Muscle of leg (tissue), 3 donors: ENCODE measurements at regions not wholly inside any gene's neighbourhood (a gene's known extent, or its start where the extent isn't known, plus 50 kb on each side); places are given as distances from the start of the nearest gene placed in this dataset.

Experiments
- DNase-seq: peaks from one replicate; pipeline ENCODE4 v3.0.0; 2013
- H3K27ac ChIP-seq: one replicate; pipeline ENCODE4 v1.5.1; 2013; ENCODE audit warnings: mild to moderate bottlenecking, low read length, control low read depth
- H3K27me3 ChIP-seq: one replicate; pipeline ENCODE4 v1.6.1; 2013; ENCODE audit warnings: low read length; ENCODE audit not compliant: control insufficient read depth, insufficient read depth
- H3K36me3 ChIP-seq: one replicate; pipeline ENCODE4 v1.6.1; 2013; ENCODE audit warnings: low read length; ENCODE audit not compliant: control insufficient read depth, insufficient read depth
- H3K4me1 ChIP-seq: one replicate; pipeline ENCODE4 v1.6.1; 2013; ENCODE audit warnings: low read length; ENCODE audit not compliant: control insufficient read depth, insufficient read depth
- H3K4me3 ChIP-seq: one replicate; pipeline ENCODE4 v1.5.1; 2013; ENCODE audit warnings: low read length, control low read depth
- H3K9me3 ChIP-seq: replicated peaks from 2 replicates; pipeline ENCODE4 v1.6.1; 2013; ENCODE audit warnings: low read depth, low read length; ENCODE audit not compliant: control insufficient read depth
- WGBS: methylation state at CpG from one replicate; pipeline ENCODE4 v1.1.5; 2013; ENCODE audit warnings: missing lambda C conversion rate; ENCODE audit not compliant: insufficient coverage; 5-methylcytosine and 5-hydroxymethylcytosine counted together

DNA sequence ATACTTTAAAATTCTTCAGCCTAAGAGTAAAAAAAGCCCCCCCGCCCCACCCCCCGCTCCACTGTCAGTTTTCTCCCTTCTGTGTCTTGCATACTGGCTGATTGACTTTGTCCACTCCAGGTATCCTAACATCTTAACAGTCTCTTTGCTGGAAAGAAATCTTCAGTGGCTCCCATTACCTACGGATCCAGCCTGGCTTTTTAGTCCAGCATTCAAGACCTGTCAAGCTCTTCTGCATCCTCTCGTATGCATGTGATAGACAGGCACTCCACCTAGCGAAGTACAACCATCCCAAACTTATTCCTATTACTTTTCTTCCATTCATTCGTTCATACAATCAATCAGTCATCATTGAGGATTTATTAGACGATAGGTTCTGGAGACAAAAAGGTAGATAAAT, 288.1 kb downstream of the MYCN start:
- 71% methylated on average over 6 of the region's 7 CpGs for WGBS
- peaks cover 23% of the 10 kb centered on the region for H3K4me1 ChIP-seq
- H3K27ac ChIP-seq = no peak overlapping the region
- H3K27me3 ChIP-seq = peaks cover 4% of the 10 kb centered on the region
- H3K9me3 ChIP-seq = no peaks in the 10 kb centered on the region
- no peak for DNase-seq
- H3K36me3 ChIP-seq = no peaks in the 10 kb centered on the region
- no peak overlapping the region for H3K4me3 ChIP-seq

DNA sequence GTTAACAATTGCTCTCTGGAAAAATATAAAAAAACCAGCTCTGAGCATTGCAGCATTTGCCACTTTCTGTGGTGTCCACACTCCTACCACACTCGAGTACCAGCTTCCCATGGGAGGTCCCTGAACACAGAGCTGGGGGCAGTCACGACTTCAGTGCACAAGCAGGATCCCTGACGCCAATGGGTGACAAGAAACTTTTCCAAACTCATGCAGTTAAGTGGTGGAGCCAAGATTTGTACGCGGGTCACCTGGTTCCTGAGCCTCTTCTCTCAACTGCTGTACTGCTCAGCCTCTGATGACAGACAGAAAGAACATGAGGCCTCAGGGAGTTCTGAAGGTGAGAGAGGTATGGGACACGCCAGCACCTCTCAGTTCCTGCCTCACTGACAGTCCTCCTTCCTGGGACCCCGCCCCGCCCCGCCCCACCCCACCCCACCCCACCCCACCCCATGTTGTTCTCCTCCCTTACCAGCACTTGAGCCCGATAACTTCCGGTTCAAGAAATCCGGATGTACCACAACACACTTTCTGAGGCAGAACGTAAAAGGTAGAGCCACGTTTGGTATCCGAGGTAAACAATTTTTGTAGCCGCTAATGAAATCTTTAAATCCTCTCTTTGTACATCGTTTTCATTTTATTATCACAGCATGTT, 287.6 kb downstream of the MYCN start:
- H3K4me3 ChIP-seq = no peak overlapping the region

DNA sequence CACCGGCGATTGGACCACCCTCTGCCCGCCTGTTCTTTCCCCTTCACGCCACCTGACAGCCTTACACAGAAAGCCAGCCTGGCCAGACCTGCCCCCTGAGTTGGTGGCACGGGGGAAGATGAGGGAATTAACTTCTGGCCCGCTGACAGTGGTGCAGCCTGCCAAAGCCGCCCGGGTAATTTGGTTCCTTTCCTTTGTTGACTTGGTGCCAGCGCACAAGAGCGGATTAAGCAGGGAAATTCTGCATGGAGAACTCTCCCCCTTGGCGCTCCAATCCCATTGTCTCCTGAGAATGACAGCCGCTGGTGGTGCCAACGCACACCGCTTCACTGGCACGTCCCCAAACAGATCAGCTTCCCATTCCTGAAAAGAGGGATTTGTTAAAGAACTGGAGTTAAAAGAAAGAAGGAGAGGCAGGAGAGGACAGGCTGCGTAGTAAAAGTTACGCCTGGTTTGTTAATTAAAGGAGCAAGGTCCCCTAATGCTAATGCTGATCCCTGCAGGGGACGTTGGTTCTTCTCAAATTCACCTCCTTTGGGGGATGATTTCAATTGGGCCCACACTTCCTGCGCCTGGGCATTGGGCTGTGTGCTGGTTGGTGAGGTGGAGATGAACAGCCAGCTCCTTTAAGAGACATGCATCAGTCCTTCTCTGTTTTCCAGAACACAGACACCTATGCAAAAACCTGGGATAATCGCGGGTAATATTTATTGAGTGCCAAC, 286.8 kb downstream of the MYCN start:
- no peaks in the 10 kb centered on the region for H3K36me3 ChIP-seq
- H3K27ac ChIP-seq = no peak overlapping the region
- DNase-seq = peak; percentile 77
- H3K27me3 ChIP-seq = peaks cover 7% of the 10 kb centered on the region
- no peak overlapping the region for H3K4me3 ChIP-seq
- 34% methylated on average over 6 of the region's 21 CpGs for WGBS
- H3K4me1 ChIP-seq = peaks cover 24% of the 10 kb centered on the region
- no peaks in the 10 kb centered on the region for H3K9me3 ChIP-seq

More for the DNA sequence above, 287.6 kb downstream of the MYCN start:
- Histone ChIP-seq H3K4me1 (peaks cover 24% of the 10 kb centered on the region), H3K27ac (no peak overlapping the region), H3K9me3 (no peaks in the 10 kb centered on the region), H3K27me3 (peaks cover 4% of the 10 kb centered on the region), H3K36me3 (no peaks in the 10 kb centered on the region)
- DNase-seq = no peak
- WGBS = 72% methylated on average over 3 of the region's 17 CpGs

DNA sequence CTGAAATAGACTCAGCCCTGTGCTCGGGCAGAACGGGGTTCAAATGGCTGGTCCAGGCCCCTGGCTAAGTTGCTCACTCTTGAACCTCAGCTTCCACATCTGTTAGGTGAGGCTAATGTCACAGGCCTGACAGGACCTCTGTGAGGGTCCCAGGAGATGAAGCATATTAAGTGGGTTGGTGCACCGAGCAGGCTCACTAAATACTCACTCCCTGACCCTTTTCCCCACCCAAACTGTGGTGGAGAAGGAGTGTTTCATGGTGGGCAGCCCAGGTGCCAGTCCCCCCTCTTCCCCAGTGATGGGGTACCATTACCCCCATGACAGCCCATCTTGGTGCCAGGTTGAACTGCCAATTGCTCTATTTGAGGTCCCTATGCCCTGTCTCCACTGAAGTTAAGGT, 286.0 kb downstream of the MYCN start:
- H3K4me3 ChIP-seq = no peak overlapping the region
- WGBS = 100% methylated on average over 1 of the region's 3 CpGs

DNA sequence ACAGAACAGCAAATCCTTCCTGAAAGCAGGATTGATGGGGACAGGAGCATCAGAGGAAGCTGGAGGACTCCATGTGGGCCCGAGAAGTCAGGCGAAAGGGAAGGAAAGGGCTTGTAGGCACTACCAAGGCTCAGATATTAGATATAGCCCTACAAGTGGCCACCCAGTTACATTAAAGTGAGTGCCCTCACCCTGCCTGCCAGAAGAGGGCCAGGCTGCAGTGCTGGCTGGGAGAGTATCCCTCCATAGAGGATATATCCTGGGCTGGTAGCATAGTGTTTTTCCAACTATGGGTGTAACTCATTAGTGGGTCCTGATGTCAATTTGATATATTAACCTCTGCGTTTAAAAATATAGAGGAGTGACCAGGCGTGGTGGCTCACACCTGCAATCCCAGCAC, 285.2 kb downstream of the MYCN start:
- H3K9me3 ChIP-seq = no peaks in the 10 kb centered on the region
- no peak overlapping the region for H3K27ac ChIP-seq
- H3K27me3 ChIP-seq = peaks cover 10% of the 10 kb centered on the region
- 78% methylated on average over 4 of the region's 4 CpGs for WGBS
- H3K4me3 ChIP-seq = no peak overlapping the region
- no peaks in the 10 kb centered on the region for H3K36me3 ChIP-seq
- peaks cover 24% of the 10 kb centered on the region for H3K4me1 ChIP-seq
- DNase-seq = no peak

More for the DNA sequence above, 286.0 kb downstream of the MYCN start:
- DNase-seq = no peak
- Histone ChIP-seq H3K27me3 (peaks cover 8% of the 10 kb centered on the region), H3K4me1 (peaks cover 24% of the 10 kb centered on the region), H3K27ac (no peak overlapping the region), H3K36me3 (no peaks in the 10 kb centered on the region), H3K9me3 (no peaks in the 10 kb centered on the region)

DNA sequence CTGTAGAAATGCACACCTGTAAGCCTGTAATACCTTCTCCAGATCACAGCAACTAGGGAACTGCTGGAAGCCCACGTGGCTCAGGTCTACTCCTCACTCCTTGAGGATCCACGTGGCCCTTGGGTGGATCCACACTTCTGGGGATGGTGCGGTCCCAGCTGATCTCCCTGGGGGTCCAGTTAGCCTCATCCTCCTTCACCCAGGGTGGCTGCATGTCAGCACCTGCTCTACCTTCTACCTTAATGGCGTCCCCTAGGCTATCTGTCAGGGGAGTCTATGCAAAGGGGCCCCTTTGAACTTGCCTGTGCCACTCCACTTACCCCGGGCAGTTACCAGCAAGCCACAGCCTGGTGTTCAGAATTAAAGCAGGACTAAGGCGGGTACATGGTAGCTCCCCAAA, 284.7 kb downstream of the MYCN start:
- WGBS = 74% methylated on average over 5 of the region's 6 CpGs
- no peak overlapping the region for H3K4me3 ChIP-seq
- no peak for DNase-seq
- H3K36me3 ChIP-seq = no peaks in the 10 kb centered on the region
- no peaks in the 10 kb centered on the region for H3K9me3 ChIP-seq
- peaks cover 24% of the 10 kb centered on the region for H3K4me1 ChIP-seq
- peaks cover 10% of the 10 kb centered on the region for H3K27me3 ChIP-seq
- no peak overlapping the region for H3K27ac ChIP-seq

DNA sequence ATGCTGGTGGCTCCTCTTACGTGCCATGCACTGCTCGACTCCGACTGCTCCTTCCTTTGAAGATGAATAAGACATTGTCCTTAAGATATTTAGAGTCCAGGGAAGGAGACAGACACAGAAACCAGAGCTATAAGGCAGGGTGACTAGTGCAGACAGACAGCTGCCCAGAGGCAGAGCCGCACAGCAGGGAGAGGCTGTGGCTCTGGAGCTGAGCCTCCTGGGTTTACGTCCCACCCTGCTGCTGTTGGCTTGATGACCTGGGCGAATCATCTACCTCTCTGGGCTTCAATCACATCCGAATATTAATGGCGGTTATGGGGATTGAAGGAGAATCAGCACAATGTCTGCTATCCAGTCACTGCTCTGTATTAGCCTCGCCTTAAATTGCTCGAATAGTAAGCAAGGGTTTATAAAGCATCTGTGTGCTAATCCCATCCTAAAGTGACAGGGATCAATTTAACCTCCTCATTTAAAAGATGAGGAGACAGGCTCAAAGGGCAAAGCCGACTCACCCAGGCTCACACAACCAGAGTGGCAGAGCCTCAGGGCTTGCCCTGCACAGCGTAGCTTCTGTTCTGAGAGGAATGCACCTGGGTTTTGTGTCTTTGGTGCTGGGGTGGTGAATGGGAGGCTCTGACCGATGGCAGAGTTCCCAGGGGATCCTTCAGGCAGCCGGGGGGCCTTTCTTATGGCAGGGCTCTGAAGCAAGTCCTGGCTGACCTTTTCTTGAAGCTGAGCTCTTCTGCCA, 284.1 kb downstream of the MYCN start:
- peaks cover 10% of the 10 kb centered on the region for H3K27me3 ChIP-seq
- peaks cover 24% of the 10 kb centered on the region for H3K4me1 ChIP-seq
- no peaks in the 10 kb centered on the region for H3K9me3 ChIP-seq
- DNase-seq = no peak
- no peaks in the 10 kb centered on the region for H3K36me3 ChIP-seq
- 55% methylated on average over 8 of the region's 14 CpGs for WGBS
- H3K27ac ChIP-seq = no peak overlapping the region
- H3K4me3 ChIP-seq = no peak overlapping the region

DNA sequence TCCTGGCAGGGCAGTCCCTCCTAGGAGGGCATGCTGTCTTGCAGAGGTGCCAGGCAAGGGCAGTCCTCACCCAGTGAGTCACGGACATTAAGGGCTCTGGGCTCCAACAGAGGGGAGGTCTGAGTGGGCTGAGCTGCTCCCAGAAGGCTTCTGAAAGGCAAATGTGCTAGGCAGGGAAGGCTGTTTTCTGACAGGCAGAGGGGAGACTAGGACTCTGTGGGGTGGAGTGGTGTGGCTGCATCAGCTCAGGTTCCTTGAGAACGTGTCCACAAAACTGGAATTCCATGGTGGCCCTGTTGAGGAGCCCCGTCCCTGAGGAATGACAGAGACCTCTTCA, 283.5 kb downstream of the MYCN start:
- Histone ChIP-seq H3K27ac (no peak overlapping the region), H3K4me3 (no peak overlapping the region), H3K27me3 (peaks cover 10% of the 10 kb centered on the region), H3K4me1 (peaks cover 24% of the 10 kb centered on the region), H3K36me3 (no peaks in the 10 kb centered on the region), H3K9me3 (no peaks in the 10 kb centered on the region)
- no peak for DNase-seq
- WGBS = 46% methylated on average over 1 of the region's 3 CpGs

DNA sequence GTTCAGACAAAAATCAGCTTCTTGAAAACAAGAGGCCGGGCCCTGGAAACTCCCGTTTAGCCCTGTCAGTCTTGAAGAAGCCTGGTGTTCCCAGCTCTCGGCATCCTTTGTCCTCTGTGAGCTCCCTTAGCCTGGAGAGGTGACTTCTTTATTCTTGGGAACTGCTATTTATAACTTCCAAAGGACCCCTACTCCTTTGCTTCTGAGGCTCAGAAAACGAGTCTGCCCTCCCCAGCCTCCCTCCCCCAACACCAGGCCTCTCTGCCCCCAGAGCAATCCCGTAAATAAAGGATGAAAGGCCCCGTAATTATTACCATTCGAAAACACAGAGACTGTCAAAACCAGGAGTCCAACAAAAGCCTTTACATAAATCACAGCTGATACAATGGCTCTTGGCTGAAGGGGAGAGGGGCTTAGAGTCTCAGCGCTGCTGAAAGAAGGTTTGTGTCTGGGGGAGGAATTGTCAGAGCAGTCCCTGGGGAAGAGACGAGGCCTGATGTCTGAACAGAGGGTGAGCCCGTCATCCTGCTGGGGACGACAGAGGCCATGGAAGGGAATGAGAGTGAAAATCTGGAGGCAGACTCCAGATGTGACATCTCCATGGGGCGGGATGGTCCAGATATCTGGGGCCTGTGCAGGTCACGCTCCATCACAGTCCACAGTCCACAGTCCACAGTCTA, 283.0 kb downstream of the MYCN start:
- Histone ChIP-seq H3K27ac (no peak overlapping the region), H3K27me3 (peaks cover 10% of the 10 kb centered on the region), H3K36me3 (no peaks in the 10 kb centered on the region), H3K4me3 (no peak overlapping the region), H3K4me1 (peaks cover 24% of the 10 kb centered on the region), H3K9me3 (no peaks in the 10 kb centered on the region)
- no peak for DNase-seq
- WGBS = 27% methylated on average over 4 of the region's 13 CpGs

DNA sequence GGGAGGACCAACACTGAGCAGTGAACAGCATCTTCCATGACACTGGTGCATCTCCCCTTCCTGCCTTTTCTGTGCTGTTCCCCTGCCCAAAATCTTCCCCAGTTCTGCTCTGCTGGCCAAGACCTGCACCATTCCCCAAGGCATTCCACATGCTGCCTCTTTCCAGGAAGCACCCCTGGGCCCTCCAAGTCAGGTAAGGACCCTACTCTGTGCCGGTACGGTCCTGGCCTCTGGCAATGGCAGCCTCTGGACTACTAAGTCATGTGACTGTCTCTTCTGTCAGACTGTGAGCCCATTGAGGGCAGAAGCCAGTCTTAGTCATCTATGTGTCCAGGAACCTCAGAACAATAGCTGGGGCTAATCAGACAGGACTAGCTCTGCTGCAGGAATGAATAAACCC, 282.0 kb downstream of the MYCN start:
- DNase-seq = no peak
- H3K36me3 ChIP-seq = no peaks in the 10 kb centered on the region
- WGBS = 90% methylated on average over 2 of the region's 2 CpGs
- H3K4me1 ChIP-seq = peaks cover 20% of the 10 kb centered on the region
- H3K27me3 ChIP-seq = peaks cover 10% of the 10 kb centered on the region
- H3K27ac ChIP-seq = no peak overlapping the region
- no peaks in the 10 kb centered on the region for H3K9me3 ChIP-seq
- no peak overlapping the region for H3K4me3 ChIP-seq
